ENCODE measurements at regions not wholly inside any gene's neighbourhood (a gene's known extent, or its start where the extent isn't known, plus 50 kb on each side); places are given as distances from the start of the nearest gene placed in this dataset.

DNA sequence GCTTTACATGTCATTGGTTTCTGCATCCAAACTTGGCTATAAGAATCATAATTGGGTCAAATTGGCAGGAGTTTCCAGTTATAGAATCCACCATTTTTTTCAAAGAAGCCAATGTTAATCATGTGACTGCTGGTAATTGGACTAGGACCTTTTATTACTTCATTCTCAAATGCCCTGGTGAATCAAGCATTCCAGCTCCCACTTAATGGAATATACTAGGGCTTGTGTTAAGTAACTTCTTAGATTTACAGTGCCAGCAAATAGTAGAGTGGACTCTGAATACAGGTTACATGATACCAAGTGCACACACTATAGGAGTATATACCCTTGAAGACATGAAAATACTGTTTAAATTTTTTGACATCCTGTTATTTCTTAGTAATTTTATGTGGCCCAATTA, 96.7 kb downstream of the NUDT12 start:
- TF ChIP-seq, protein P1, sequence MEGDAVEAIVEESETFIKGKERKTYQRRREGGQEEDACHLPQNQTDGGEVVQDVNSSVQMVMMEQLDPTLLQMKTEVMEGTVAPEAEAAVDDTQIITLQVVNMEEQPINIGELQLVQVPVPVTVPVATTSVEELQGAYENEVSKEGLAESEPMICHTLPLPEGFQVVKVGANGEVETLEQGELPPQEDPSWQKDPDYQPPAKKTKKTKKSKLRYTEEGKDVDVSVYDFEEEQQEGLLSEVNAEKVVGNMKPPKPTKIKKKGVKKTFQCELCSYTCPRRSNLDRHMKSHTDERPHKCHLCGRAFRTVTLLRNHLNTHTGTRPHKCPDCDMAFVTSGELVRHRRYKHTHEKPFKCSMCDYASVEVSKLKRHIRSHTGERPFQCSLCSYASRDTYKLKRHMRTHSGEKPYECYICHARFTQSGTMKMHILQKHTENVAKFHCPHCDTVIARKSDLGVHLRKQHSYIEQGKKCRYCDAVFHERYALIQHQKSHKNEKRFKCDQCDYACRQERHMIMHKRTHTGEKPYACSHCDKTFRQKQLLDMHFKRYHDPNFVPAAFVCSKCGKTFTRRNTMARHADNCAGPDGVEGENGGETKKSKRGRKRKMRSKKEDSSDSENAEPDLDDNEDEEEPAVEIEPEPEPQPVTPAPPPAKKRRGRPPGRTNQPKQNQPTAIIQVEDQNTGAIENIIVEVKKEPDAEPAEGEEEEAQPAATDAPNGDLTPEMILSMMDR (conservative IDR thresholded peaks at IDR 0.05; ENCODE audit: control insufficient read depth, insufficient read depth, low read depth, low read length) = no peak
- peak; percentile 26 for DNase-seq (ENCODE audit: low read depth)
- H3K4me3 ChIP-seq (ENCODE audit: control insufficient read depth, low read depth, low read length) = no peak overlapping the region

DNA sequence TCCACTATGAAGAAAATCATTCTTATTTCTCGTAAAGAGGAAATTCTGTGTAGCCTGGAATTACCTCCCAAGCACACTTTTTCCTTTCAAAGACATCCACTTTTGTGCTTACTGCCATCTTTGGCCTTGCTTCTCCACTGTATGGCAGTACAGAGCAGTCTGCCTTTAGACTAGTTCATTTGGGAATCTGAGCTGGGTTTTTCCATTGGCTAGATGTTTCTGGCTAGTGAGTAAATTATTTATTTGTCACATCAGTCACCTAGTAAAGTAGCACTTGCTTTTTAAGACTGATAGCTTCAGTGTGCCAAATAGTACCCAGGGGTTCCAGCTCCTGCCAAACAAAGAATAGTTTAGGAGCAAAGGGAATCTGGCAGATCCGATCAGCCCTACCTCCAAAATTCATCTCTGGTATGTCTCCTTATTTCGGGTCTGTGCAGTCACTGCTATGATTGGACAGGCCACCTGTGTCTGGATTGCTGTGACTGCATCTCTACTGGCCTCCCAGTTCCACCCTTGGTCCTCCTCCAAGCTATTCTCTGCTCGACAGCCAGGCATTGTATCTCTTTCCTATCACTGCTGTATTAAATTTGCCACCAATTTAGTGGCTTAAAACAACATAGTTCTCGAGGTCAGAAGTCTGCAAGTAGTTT, 97.6 kb downstream of the NUDT12 start:
- no peak overlapping the region for H3K4me3 ChIP-seq (ENCODE audit: control insufficient read depth, low read depth, low read length)
- TF ChIP-seq, protein P1 (conservative IDR thresholded peaks at IDR 0.05; ENCODE audit: control insufficient read depth, insufficient read depth, low read depth, low read length) = peak; percentile 2
- no peak for DNase-seq (ENCODE audit: low read depth)

DNA sequence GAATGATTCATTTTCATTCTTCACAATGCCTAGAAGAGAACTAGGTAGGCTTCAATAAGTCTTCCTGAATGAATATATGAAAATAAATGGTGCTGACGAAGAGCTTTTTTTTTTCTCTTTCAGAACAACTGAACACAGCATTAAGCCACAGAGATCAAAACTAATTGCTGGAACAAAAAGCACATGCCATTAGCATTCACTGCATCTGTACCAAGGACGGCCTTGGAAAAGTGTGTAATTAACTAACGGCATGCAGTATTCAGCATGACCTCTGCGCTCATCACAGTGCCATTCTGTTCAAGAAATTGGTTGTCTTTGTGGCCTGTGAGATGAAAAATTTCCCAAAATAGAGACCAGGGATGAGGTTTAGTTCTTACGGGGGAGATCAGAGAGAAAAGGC, 99.3 kb downstream of the NUDT12 start:
- DNase-seq (ENCODE audit: low read depth) = no peak
- no peak overlapping the region for H3K4me3 ChIP-seq (ENCODE audit: control insufficient read depth, low read depth, low read length)
- TF ChIP-seq, protein P1 (conservative IDR thresholded peaks at IDR 0.05; ENCODE audit: control insufficient read depth, insufficient read depth, low read depth, low read length) = no peak

DNA sequence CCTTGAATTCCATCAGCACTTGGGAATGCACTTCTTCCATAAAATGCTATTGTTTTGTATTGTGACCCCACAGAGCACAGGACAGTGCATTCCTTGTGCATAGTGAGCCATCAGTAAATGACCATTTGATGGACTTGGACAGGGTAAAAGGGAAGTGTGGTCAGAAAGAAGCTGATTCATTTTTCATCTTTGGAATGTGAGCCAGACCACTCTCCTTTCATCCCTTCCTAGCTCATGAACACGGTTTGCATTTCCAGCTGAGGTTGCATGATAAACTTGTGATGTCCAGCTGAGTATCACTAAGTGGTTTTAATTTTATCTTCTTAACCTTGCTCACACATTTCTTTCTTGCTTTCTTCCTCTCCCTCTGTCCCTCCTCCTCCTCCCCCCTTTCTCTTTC, 101.3 kb downstream of the NUDT12 start:
- DNase-seq (ENCODE audit: low read depth) = peak; percentile 77
- TF ChIP-seq, protein P1 (conservative IDR thresholded peaks at IDR 0.05; ENCODE audit: control insufficient read depth, insufficient read depth, low read depth, low read length) = no peak
- no peak overlapping the region for H3K4me3 ChIP-seq (ENCODE audit: control insufficient read depth, low read depth, low read length)

DNA sequence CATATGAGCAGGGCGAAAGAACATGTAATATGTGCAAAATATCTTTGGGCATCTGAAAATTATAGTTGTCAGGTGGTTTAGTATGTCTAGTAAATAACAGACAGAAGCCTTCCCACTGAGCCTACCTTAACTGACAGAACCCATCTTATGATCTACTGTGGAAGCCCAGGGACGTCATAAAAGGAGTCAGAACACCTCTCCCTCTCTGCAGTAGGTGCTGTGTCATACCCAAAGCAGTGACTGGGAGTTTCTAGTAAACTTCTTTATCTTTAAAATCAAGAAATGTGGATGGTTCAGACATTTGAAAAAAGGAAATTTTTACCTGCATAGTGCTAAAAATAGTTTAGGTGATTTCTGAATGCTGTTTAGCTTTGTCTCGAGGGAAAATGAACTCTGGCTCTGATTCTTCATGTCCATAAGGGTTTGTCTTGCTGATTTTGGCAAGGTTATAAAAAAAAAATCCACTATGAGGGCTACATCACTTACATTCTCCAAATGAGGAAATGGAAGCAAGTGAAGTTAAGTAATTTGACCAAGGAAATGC, 104.0 kb downstream of the NUDT12 start:
- H3K4me3 ChIP-seq (ENCODE audit: control insufficient read depth, low read depth, low read length) = no peak overlapping the region
- TF ChIP-seq, protein P1 (conservative IDR thresholded peaks at IDR 0.05; ENCODE audit: control insufficient read depth, insufficient read depth, low read depth, low read length) = no peak
- DNase-seq (ENCODE audit: low read depth) = no peak

DNA sequence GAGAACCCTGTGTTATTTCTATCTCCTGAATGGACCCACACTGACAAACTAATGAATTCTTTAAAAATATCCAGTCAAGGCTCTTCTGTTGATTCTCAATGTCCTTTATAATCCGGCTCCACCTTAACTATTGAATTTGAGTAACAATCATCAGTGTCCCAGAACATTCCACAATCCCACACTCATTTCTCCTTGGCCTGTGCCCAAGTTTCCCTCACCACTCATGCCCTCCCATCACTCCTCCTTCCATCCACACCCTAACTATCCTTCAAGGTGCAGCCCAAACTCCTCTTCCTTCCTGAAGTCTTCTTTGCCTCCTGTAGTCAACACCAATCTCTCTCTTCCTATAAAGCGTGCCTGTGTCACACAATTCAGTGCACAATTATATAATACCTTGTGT, 106.1 kb downstream of the NUDT12 start:
- no peak for DNase-seq (ENCODE audit: low read depth)
- no peak overlapping the region for H3K4me3 ChIP-seq (ENCODE audit: control insufficient read depth, low read depth, low read length)
- TF ChIP-seq, protein P1 (conservative IDR thresholded peaks at IDR 0.05; ENCODE audit: control insufficient read depth, insufficient read depth, low read depth, low read length) = no peak

Data from fibroblast of mammary gland (primary cell).